ENCODE measurements at regions not wholly inside any gene's neighbourhood (a gene's known extent, or its start where the extent isn't known, plus 50 kb on each side); places are given as distances from the start of the nearest gene placed in this dataset.

GRCh38 chr1:204806943-204807687 lies 63.5 kb upstream of the NFASC start:
- peak; percentile 95 for TF ChIP-seq CTCF (IDR thresholded peaks at IDR 0.05; ENCODE audit: borderline replicate concordance, insufficient read depth, low read depth, low read length)
- H3K4me3 ChIP-seq (ENCODE audit: low read depth, low read length) = peak overlapping the region; percentile 51

- no peak overlapping the region for H3K4me3 ChIP-seq (ENCODE audit: low read depth, low read length)
- no peak for TF ChIP-seq CTCF (IDR thresholded peaks at IDR 0.05; ENCODE audit: borderline replicate concordance, insufficient read depth, low read depth, low read length)
Measured at GRCh38 chr1:204809488-204809887, 61.2 kb upstream of the NFASC start.

- TF ChIP-seq CTCF (IDR thresholded peaks at IDR 0.05; ENCODE audit: borderline replicate concordance, insufficient read depth, low read depth, low read length) = no peak
- no peak overlapping the region for H3K4me3 ChIP-seq (ENCODE audit: low read depth, low read length)
Measured at GRCh38 chr1:204812842-204813241, 57.8 kb upstream of the NFASC start.

- H3K4me3 ChIP-seq (ENCODE audit: low read depth, low read length) = no peak overlapping the region
- no peak for TF ChIP-seq CTCF (IDR thresholded peaks at IDR 0.05; ENCODE audit: borderline replicate concordance, insufficient read depth, low read depth, low read length)
Measured at GRCh38 chr1:204813522-204813921, 57.1 kb upstream of the NFASC start.

GRCh38 chr1:204814166-204814884 lies 56.3 kb upstream of the NFASC start:
- TF ChIP-seq CTCF (IDR thresholded peaks at IDR 0.05; ENCODE audit: borderline replicate concordance, insufficient read depth, low read depth, low read length) = no peak
- H3K4me3 ChIP-seq (ENCODE audit: low read depth, low read length) = no peak overlapping the region

GRCh38 chr1:204817341-204817740 lies 53.3 kb upstream of the NFASC start:
- no peak for TF ChIP-seq CTCF (IDR thresholded peaks at IDR 0.05; ENCODE audit: borderline replicate concordance, insufficient read depth, low read depth, low read length)

GRCh38 chr1:204818998-204819397 lies 51.7 kb upstream of the NFASC start:
- no peak for TF ChIP-seq CTCF (IDR thresholded peaks at IDR 0.05; ENCODE audit: borderline replicate concordance, insufficient read depth, low read depth, low read length)
- H3K4me3 ChIP-seq (ENCODE audit: low read depth, low read length) = no peak overlapping the region

More at GRCh38 chr1:204817341-204817740, 53.3 kb upstream of the NFASC start:
- no peak overlapping the region for H3K4me3 ChIP-seq (ENCODE audit: low read depth, low read length)
